ENCODE measurements at regions not wholly inside any gene's neighbourhood (a gene's known extent, or its start where the extent isn't known, plus 50 kb on each side); places are given as distances from the start of the nearest gene placed in this dataset.

- no peak for TF ChIP-seq EP300 (conservative IDR thresholded peaks at IDR 0.05; ENCODE audit: poor library complexity, severe bottlenecking)
- no peak for TF ChIP-seq EZH2 (IDR thresholded peaks at IDR 0.05; ENCODE audit: borderline replicate concordance, insufficient read depth, low read length, poor library complexity, severe bottlenecking)
- TF ChIP-seq CTCF (IDR thresholded peaks at IDR 0.05; ENCODE audit: poor library complexity, severe bottlenecking): no peak
- no peak for TF ChIP-seq POLR2AphosphoS5 (IDR thresholded peaks at IDR 0.05)
- TF ChIP-seq RAD21 (conservative IDR thresholded peaks at IDR 0.05): no peak
- no peak for TF ChIP-seq MXI1 (conservative IDR thresholded peaks at IDR 0.05; ENCODE audit: poor library complexity, severe bottlenecking)
- no peak for TF ChIP-seq SMC3 (conservative IDR thresholded peaks at IDR 0.05; ENCODE audit: poor library complexity)
- no peak for TF ChIP-seq REST (IDR thresholded peaks at IDR 0.05; ENCODE audit: borderline replicate concordance)
Observed at GRCh38 chr4:124409044-124409443, 303.5 kb downstream of the ANKRD50 start.

Data from neural cell (in vitro differentiated cells).